ENCODE measurements at regions not wholly inside any gene's neighbourhood (a gene's known extent, or its start where the extent isn't known, plus 50 kb on each side); places are given as distances from the start of the nearest gene placed in this dataset.

DNA sequence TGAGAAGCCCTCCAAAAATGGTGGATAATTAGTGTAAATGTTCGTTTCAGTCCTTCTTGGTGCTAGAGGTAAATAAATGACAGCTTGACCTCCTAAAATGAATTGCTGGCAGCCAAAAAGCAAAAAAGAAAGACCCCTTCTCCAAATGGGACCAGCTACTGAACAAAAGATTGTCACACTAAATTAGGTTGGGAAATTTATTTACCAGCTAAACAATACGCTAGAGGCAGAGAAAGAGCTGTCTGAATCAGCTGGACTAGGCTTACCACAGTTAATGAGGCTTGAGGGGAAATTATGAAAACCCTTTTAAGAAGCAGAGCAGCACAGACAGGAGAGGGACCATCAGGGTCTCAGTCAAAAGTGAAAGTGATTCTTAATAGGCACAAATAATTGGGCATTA is 498.9 kb downstream of the SUCLA2 start:
- TF ChIP-seq EZH2 (IDR thresholded peaks at IDR 0.05; ENCODE audit: insufficient read depth, poor library complexity, severe bottlenecking) (no peak), EZH2phosphoT487 (IDR thresholded peaks at IDR 0.05; ENCODE audit: insufficient read depth, low read depth) (no peak)
